ENCODE measurements at regions not wholly inside any gene's neighbourhood (a gene's known extent, or its start where the extent isn't known, plus 50 kb on each side); places are given as distances from the start of the nearest gene placed in this dataset.

GRCh38 chr2:149658553-149658952 lies 71.0 kb upstream of the MMADHC start:
- H3K4me3 ChIP-seq (ENCODE audit: control insufficient read depth, low read depth, low read length) = no peak overlapping the region
- TF ChIP-seq, protein P1, sequence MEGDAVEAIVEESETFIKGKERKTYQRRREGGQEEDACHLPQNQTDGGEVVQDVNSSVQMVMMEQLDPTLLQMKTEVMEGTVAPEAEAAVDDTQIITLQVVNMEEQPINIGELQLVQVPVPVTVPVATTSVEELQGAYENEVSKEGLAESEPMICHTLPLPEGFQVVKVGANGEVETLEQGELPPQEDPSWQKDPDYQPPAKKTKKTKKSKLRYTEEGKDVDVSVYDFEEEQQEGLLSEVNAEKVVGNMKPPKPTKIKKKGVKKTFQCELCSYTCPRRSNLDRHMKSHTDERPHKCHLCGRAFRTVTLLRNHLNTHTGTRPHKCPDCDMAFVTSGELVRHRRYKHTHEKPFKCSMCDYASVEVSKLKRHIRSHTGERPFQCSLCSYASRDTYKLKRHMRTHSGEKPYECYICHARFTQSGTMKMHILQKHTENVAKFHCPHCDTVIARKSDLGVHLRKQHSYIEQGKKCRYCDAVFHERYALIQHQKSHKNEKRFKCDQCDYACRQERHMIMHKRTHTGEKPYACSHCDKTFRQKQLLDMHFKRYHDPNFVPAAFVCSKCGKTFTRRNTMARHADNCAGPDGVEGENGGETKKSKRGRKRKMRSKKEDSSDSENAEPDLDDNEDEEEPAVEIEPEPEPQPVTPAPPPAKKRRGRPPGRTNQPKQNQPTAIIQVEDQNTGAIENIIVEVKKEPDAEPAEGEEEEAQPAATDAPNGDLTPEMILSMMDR (conservative IDR thresholded peaks at IDR 0.05; ENCODE audit: control insufficient read depth, insufficient read depth, low read depth, low read length) = no peak
- DNase-seq (ENCODE audit: low read depth) = no peak

GRCh38 chr2:149657401-149658040 lies 69.9 kb upstream of the MMADHC start:
- DNase-seq (ENCODE audit: low read depth) = no peak
- no peak overlapping the region for H3K4me3 ChIP-seq (ENCODE audit: control insufficient read depth, low read depth, low read length)
- TF ChIP-seq, protein P1 (conservative IDR thresholded peaks at IDR 0.05; ENCODE audit: control insufficient read depth, insufficient read depth, low read depth, low read length) = no peak

GRCh38 chr2:149656996-149657395 lies 69.4 kb upstream of the MMADHC start:
- H3K4me3 ChIP-seq (ENCODE audit: control insufficient read depth, low read depth, low read length) = no peak overlapping the region
- TF ChIP-seq, protein P1 (conservative IDR thresholded peaks at IDR 0.05; ENCODE audit: control insufficient read depth, insufficient read depth, low read depth, low read length) = no peak
- no peak for DNase-seq (ENCODE audit: low read depth)

DNA sequence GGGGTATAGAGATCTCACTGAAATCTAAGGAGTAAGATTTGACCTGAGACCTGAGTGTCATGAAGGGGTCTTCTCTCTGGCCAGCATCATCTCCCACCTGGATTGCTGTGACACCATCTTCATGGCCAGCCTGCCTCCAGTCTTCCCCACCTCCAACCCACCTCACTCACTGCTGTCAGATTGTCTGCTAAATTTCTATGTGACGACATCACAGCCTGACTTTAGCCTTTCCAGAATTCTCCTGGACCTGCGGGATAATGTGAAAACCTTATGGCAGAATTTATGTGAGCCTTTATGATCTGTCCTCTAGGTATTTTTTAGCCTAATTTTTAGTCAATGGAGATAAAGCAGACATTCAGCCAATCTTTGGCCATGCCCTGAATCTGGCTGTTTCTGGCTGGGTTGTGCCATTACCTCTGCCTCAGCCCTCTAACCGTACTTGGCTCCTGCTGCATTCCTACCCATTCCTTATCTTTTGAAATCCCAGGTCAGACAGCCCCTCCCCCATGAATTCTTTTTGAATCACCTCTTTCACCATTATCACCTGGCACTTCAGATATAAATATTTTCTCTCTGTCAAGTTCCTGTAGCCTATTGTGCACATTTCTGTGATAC lies 66.4 kb upstream of the MMADHC start:
- DNase-seq (ENCODE audit: low read depth) = no peak
- no peak overlapping the region for H3K4me3 ChIP-seq (ENCODE audit: control insufficient read depth, low read depth, low read length)
- TF ChIP-seq, protein P1 (conservative IDR thresholded peaks at IDR 0.05; ENCODE audit: control insufficient read depth, insufficient read depth, low read depth, low read length) = no peak

DNA sequence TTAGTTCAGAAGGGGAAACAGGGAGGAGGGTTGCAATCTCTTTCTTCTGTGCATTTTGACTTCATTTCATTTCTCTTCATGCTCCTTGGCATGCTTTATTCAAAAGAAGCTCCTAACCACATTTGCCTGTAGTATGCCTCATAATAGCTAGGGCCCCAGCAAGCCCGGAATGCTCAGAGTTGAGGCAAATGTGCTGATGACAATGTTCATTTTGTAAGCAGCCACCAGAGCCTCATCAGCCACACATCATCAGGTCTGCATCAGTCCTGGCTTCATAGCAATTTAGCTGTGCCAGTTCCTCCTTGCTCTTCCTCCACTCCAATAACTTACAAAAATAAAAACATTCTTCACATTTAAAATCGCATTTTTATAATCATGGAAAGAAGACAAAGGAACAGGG lies 65.4 kb upstream of the MMADHC start:
- TF ChIP-seq, protein P1 (conservative IDR thresholded peaks at IDR 0.05; ENCODE audit: control insufficient read depth, insufficient read depth, low read depth, low read length) = no peak
- no peak for DNase-seq (ENCODE audit: low read depth)
- H3K4me3 ChIP-seq (ENCODE audit: control insufficient read depth, low read depth, low read length) = no peak overlapping the region

DNA sequence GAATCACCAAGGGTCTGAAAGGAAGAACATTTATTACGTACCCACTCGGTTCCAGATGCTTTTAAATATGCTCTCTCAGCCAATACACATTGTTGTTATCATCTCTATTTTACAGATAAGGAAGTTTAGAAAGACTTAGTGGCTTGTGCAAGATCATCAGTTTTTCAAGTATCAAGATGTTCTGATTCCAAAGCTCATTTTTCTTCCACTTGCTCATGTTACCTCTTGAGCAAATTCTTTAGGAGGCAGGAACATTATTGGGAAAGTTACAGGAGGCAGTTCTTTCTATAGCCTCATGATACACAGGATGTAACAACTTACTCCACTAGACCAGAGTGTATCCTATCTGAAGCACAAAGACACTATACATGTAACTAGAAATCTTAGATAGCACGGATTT lies 65.0 kb upstream of the MMADHC start:
- DNase-seq (ENCODE audit: low read depth) = no peak
- no peak overlapping the region for H3K4me3 ChIP-seq (ENCODE audit: control insufficient read depth, low read depth, low read length)
- TF ChIP-seq, protein P1 (conservative IDR thresholded peaks at IDR 0.05; ENCODE audit: control insufficient read depth, insufficient read depth, low read depth, low read length) = no peak
